ENCODE measurements at regions not wholly inside any gene's neighbourhood (a gene's known extent, or its start where the extent isn't known, plus 50 kb on each side); places are given as distances from the start of the nearest gene placed in this dataset.
"Not testable (repeated sequence)": the region's sequence is repeated elsewhere in the genome, so short reads cannot be mapped to it uniquely, and the experiment has no call there.

- in situ Hi-C loops (cut with HindIII; ENCODE audit: low pct_unique_long_range_greater_than_20kb, low sequenced_read_pairs) = no loop called here
- no peak for DNase-seq (ENCODE audit: low read depth)
Measured at GRCh38 chr3:137471130-137471529, 293.0 kb upstream of the SOX14 start.

- in situ Hi-C loops (cut with HindIII; ENCODE audit: low pct_unique_long_range_greater_than_20kb, low sequenced_read_pairs) = no loop called here
- DNase-seq (ENCODE audit: low read depth) = no peak
Measured at GRCh38 chr3:137471558-137472204, 292.4 kb upstream of the SOX14 start.

GRCh38 chr3:137477614-137478013 is 286.5 kb upstream of the SOX14 start:
- DNase-seq (ENCODE audit: low read depth) = no peak
- in situ Hi-C loops (cut with HindIII; ENCODE audit: low pct_unique_long_range_greater_than_20kb, low sequenced_read_pairs) = no loop called here

- in situ Hi-C loops (cut with HindIII; ENCODE audit: low pct_unique_long_range_greater_than_20kb, low sequenced_read_pairs) = no loop called here
- no peak for DNase-seq (ENCODE audit: low read depth)
Measured at GRCh38 chr3:137509354-137510045, 254.6 kb upstream of the SOX14 start.

GRCh38 chr3:137511655-137512054 is 252.5 kb upstream of the SOX14 start:
- in situ Hi-C loops (cut with HindIII; ENCODE audit: low pct_unique_long_range_greater_than_20kb, low sequenced_read_pairs) = no loop called here
- no peak for DNase-seq (ENCODE audit: low read depth)

GRCh38 chr3:137514853-137515252 is 249.3 kb upstream of the SOX14 start:
- in situ Hi-C loops (cut with HindIII; ENCODE audit: low pct_unique_long_range_greater_than_20kb, low sequenced_read_pairs) = no loop called here
- DNase-seq (ENCODE audit: low read depth) = no peak

- no peak for DNase-seq (ENCODE audit: low read depth)
- in situ Hi-C loops (cut with HindIII; ENCODE audit: low pct_unique_long_range_greater_than_20kb, low sequenced_read_pairs) = no loop called here
Measured at GRCh38 chr3:137519602-137520001, 244.5 kb upstream of the SOX14 start.

- no peak for DNase-seq (ENCODE audit: low read depth)
- in situ Hi-C loops (cut with HindIII; ENCODE audit: low pct_unique_long_range_greater_than_20kb, low sequenced_read_pairs) = no loop called here
Measured at GRCh38 chr3:137524751-137525150, 239.4 kb upstream of the SOX14 start.

GRCh38 chr3:137525471-137525870 is 238.6 kb upstream of the SOX14 start:
- DNase-seq (ENCODE audit: low read depth) = no peak
- in situ Hi-C loops (cut with HindIII; ENCODE audit: low pct_unique_long_range_greater_than_20kb, low sequenced_read_pairs) = no loop called here

- no peak for DNase-seq (ENCODE audit: low read depth)
- in situ Hi-C loops (cut with HindIII; ENCODE audit: low pct_unique_long_range_greater_than_20kb, low sequenced_read_pairs) = no loop called here
Measured at GRCh38 chr3:137542049-137542448, 222.1 kb upstream of the SOX14 start.

GRCh38 chr3:137554242-137554641 is 209.9 kb upstream of the SOX14 start:
- in situ Hi-C loops (cut with HindIII; ENCODE audit: low pct_unique_long_range_greater_than_20kb, low sequenced_read_pairs) = no loop called here
- DNase-seq (ENCODE audit: low read depth) = no peak

- in situ Hi-C loops (cut with HindIII; ENCODE audit: low pct_unique_long_range_greater_than_20kb, low sequenced_read_pairs) = no loop called here
- DNase-seq (ENCODE audit: low read depth) = no peak
Measured at GRCh38 chr3:137568880-137569279, 195.2 kb upstream of the SOX14 start.

GRCh38 chr3:137572931-137573330 is 191.2 kb upstream of the SOX14 start:
- in situ Hi-C loops (cut with HindIII; ENCODE audit: low pct_unique_long_range_greater_than_20kb, low sequenced_read_pairs) = no loop called here

GRCh38 chr3:137582484-137582883 is 181.6 kb upstream of the SOX14 start:
- DNase-seq (ENCODE audit: low read depth) = no peak

More at GRCh38 chr3:137572931-137573330, 191.2 kb upstream of the SOX14 start:
- DNase-seq (ENCODE audit: low read depth) = no peak

GRCh38 chr3:137583256-137583655 is 180.9 kb upstream of the SOX14 start:
- no peak for DNase-seq (ENCODE audit: low read depth)
- in situ Hi-C loops (cut with HindIII; ENCODE audit: low pct_unique_long_range_greater_than_20kb, low sequenced_read_pairs) = no loop called here

More at GRCh38 chr3:137582484-137582883, 181.6 kb upstream of the SOX14 start:
- in situ Hi-C loops (cut with HindIII; ENCODE audit: low pct_unique_long_range_greater_than_20kb, low sequenced_read_pairs) = no loop called here

- in situ Hi-C loops (cut with HindIII; ENCODE audit: low pct_unique_long_range_greater_than_20kb, low sequenced_read_pairs) = no loop called here
Measured at GRCh38 chr3:137588871-137589270, 175.2 kb upstream of the SOX14 start.

GRCh38 chr3:137595415-137595814 is 168.7 kb upstream of the SOX14 start:
- DNase-seq (ENCODE audit: low read depth); in situ Hi-C loops (cut with HindIII; ENCODE audit: low pct_unique_long_range_greater_than_20kb, low sequenced_read_pairs): not testable (repeated sequence)

More at GRCh38 chr3:137588871-137589270, 175.2 kb upstream of the SOX14 start:
- DNase-seq (ENCODE audit: low read depth) = no peak

- no peak for DNase-seq (ENCODE audit: low read depth)
- in situ Hi-C loops (cut with HindIII; ENCODE audit: low pct_unique_long_range_greater_than_20kb, low sequenced_read_pairs) = no loop called here
Measured at GRCh38 chr3:137610723-137611122, 153.4 kb upstream of the SOX14 start.

- DNase-seq (ENCODE audit: low read depth) = no peak
- in situ Hi-C loops (cut with HindIII; ENCODE audit: low pct_unique_long_range_greater_than_20kb, low sequenced_read_pairs) = no loop called here
Measured at GRCh38 chr3:137612291-137612690, 151.8 kb upstream of the SOX14 start.

All from Caki2 (cell line).